ENCODE measurements at regions not wholly inside any gene's neighbourhood (a gene's known extent, or its start where the extent isn't known, plus 50 kb on each side); places are given as distances from the start of the nearest gene placed in this dataset.

GRCh38 chr15:87293031-87293430, 963.5 kb downstream of the NTRK3 start:
- ATAC-seq: no peak
- RAD21 ChIA-PET (ENCODE audit: low non-redundant PET in 1 of 2, low total read pairs in 2 of 2, uncharacterized antibody in 2 of 2, unreplicated experiment in 2 of 2): no interaction called here
- DNase-seq (ENCODE audit: low read depth, low spot score): no peak
- Histone ChIP-seq H3K4me1 (ENCODE audit: control insufficient read depth in 1 of 2, insufficient read depth in 2 of 2, low read length in 2 of 2) (no peaks in the 10 kb centered on the region), H3K9ac (ENCODE audit: low read length) (no peak overlapping the region), H3K36me3 (ENCODE audit: control insufficient read depth in 1 of 2, insufficient read depth in 2 of 2, low read length in 2 of 2) (no peaks in the 10 kb centered on the region), H3K27ac (ENCODE audit: low read depth, low read length) (no peak overlapping the region), H3K9me3 (ENCODE audit: control insufficient read depth in 1 of 2, insufficient read depth in 1 of 2, low read depth in 1 of 2, low read length in 2 of 2) (peaks cover 0 to 7% of the 10 kb centered on the region in 2 experiments; a peak in 3 of 4 replicates), H3K4me2 (ENCODE audit: low read length) (no peak overlapping the region), H3K4me3 (replicated peaks in 1 of 2; ENCODE audit: low read depth in 1 of 2, low read length in 2 of 2) (no peak overlapping the region), H3K79me2 (ENCODE audit: insufficient read depth, low read length) (no peaks in the 10 kb centered on the region), H3K9me2 (ENCODE audit: insufficient read depth) (no peaks in the 10 kb centered on the region), H2AFZ (ENCODE audit: low read depth, low read length, poor library complexity, severe bottlenecking) (no peak overlapping the region), H3K27me3 (ENCODE audit: insufficient read depth, low read length) (no peaks in the 10 kb centered on the region), H4K20me1 (ENCODE audit: insufficient read depth) (no peaks in the 10 kb centered on the region)
- TF ChIP-seq FOSL1 (IDR thresholded peaks at IDR 0.05; ENCODE audit: low read depth) (no peak), REST (IDR thresholded peaks at IDR 0.05; ENCODE audit: low read depth) (no peak), ZFX (IDR thresholded peaks at IDR 0.05) (no peak), ATF3 (IDR thresholded peaks at IDR 0.05) (no peak)
- no TSS peak for BruUV-seq (replicated peaks)
- POLR2A ChIA-PET: no interaction called here
- intact Hi-C loops (cut with micrococcal nuclease): no loop called here
- CTCF ChIA-PET: no interaction called here

- no peaks in the 10 kb centered on the region for H4K20me1 ChIP-seq (ENCODE audit: insufficient read depth)
- no peak overlapping the region for H3K27ac ChIP-seq (ENCODE audit: low read depth, low read length)
- no peaks in the 10 kb centered on the region for H3K36me3 ChIP-seq (ENCODE audit: control insufficient read depth in 1 of 2, insufficient read depth in 2 of 2, low read length in 2 of 2)
- DNase-seq (ENCODE audit: low read depth, low spot score): no peak
- POLR2A ChIA-PET: no interaction called here
- no peaks in the 10 kb centered on the region for H3K9me2 ChIP-seq (ENCODE audit: insufficient read depth)
- no peaks in the 10 kb centered on the region for H3K27me3 ChIP-seq (ENCODE audit: insufficient read depth, low read length)
- intact Hi-C loops (cut with micrococcal nuclease): no loop called here
- H2AFZ ChIP-seq (ENCODE audit: low read depth, low read length, poor library complexity, severe bottlenecking): no peak overlapping the region
- H3K4me2 ChIP-seq (ENCODE audit: low read length): no peak overlapping the region
- CTCF ChIA-PET: no interaction called here
- BruUV-seq (replicated peaks): no TSS peak
- no peak overlapping the region for H3K9ac ChIP-seq (ENCODE audit: low read length)
- ATAC-seq: no peak
- RAD21 ChIA-PET (ENCODE audit: low non-redundant PET in 1 of 2, low total read pairs in 2 of 2, uncharacterized antibody in 2 of 2, unreplicated experiment in 2 of 2): no interaction called here
- no peaks in the 10 kb centered on the region for H3K79me2 ChIP-seq (ENCODE audit: insufficient read depth, low read length)
- no peaks in the 10 kb centered on the region for H3K4me1 ChIP-seq (ENCODE audit: control insufficient read depth in 1 of 2, insufficient read depth in 2 of 2, low read length in 2 of 2)
- peaks cover 7 to 10% of the 10 kb centered on the region in 2 experiments; a peak in 2 of 4 replicates for H3K9me3 ChIP-seq (ENCODE audit: control insufficient read depth in 1 of 2, insufficient read depth in 1 of 2, low read depth in 1 of 2, low read length in 2 of 2)
- no peak overlapping the region for H3K4me3 ChIP-seq (replicated peaks in 1 of 2; ENCODE audit: low read depth in 1 of 2, low read length in 2 of 2)
- no peak for TF ChIP-seq EZH2 (IDR thresholded peaks at IDR 0.05)
- TF ChIP-seq SIN3A (IDR thresholded peaks at IDR 0.05; ENCODE audit: low read depth): no peak
- no peak for TF ChIP-seq EGR1 (IDR thresholded peaks at IDR 0.05; ENCODE audit: low read depth)
- TF ChIP-seq YY1 (IDR thresholded peaks at IDR 0.05; ENCODE audit: extremely low read depth, insufficient replicate concordance, low read depth, low read length): no peak
- TF ChIP-seq JUND (IDR thresholded peaks at IDR 0.05): no peak
- no peak for TF ChIP-seq RAD21 (IDR thresholded peaks at IDR 0.05; ENCODE audit: low read depth)
- TF ChIP-seq FOSL1 (IDR thresholded peaks at IDR 0.05; ENCODE audit: low read depth): no peak
- TF ChIP-seq ZBTB33 (IDR thresholded peaks at IDR 0.05; ENCODE audit: extremely low read depth, insufficient replicate concordance, low read length): no peak
- no peak for TF ChIP-seq SP1 (IDR thresholded peaks at IDR 0.05; ENCODE audit: low read depth)
- no peak for TF ChIP-seq REST (IDR thresholded peaks at IDR 0.05; ENCODE audit: low read depth)
These were observed 969.4 kb downstream of the NTRK3 start for GRCh38 chr15:87287156-87287555.
